Endometrial microvascular endothelial cells (primary cell): ENCODE measurements at regions not wholly inside any gene's neighbourhood (a gene's known extent, or its start where the extent isn't known, plus 50 kb on each side); places are given as distances from the start of the nearest gene placed in this dataset.
"Not testable (repeated sequence)": the region's sequence is repeated elsewhere in the genome, so short reads cannot be mapped to it uniquely, and the experiment has no call there.

Experiments
- in situ Hi-C: cut with HindIII; loops from 2 replicates; pipeline ENCODE4 v1.10.0; 2017; ENCODE audit warnings: low sequenced_read_pairs, low pct_unique_long_range_greater_than_20kb; ENCODE audit errors: inconsistent ontology term

DNA sequence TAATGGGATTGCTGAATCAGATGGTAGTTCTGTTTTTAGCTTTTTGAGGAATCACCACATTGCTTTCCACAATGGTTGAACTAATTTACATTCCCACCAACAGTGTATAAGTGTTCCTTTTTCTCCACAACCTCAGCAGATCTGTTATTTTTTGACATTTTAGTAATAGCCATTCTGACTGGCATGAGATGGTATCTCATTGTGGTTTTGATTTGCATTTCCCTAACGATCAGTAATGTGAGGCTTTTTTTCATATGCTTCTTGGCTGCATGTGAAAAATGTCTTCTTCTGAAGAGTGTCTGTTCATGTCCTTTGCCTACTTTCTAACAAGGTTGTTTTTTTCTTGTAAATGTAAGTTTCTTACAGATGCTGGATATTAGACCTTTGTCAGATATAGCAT, 402.4 kb downstream of the MAT2B start:
- in situ Hi-C loops = not testable (repeated sequence)

DNA sequence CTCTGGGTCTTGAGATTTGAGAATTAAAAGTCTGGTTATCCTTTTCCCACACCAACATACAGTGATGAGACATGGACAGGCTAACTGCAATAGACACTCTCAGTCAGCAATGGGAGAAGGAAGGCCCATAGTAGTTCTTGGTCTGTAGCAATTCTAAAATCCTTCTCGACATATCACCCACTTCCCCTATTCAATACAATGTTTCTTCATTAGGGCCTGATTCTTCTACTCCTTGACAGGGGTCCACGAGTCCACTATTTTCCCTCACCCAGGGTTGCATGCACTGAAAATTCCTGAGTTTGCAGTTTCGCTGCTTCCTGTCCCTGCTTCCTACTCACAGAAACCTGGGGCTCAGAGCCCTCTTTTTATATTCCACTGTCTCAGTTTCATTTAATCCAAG, 402.8 kb downstream of the MAT2B start:
- in situ Hi-C loops = no loop called here

DNA sequence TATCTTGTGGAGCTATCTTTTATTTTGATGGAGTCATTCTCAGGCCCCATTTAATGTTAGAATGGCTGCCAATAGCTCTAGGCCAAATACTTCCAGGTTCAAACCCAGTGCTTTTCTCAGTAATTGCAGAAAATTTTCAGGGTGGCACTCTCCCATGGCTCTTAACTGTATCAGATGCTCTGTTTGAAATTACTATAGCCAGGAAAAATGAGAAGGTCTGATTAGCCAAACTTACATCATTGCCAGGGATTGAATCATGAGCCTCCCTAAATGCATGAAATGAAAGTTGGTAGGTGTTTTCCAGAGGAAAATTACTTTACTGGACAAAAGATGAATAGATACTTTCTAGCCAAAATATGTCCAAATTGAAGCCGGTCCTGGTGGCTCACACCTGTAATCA, 404.8 kb downstream of the MAT2B start:
- in situ Hi-C loops = no loop called here

DNA sequence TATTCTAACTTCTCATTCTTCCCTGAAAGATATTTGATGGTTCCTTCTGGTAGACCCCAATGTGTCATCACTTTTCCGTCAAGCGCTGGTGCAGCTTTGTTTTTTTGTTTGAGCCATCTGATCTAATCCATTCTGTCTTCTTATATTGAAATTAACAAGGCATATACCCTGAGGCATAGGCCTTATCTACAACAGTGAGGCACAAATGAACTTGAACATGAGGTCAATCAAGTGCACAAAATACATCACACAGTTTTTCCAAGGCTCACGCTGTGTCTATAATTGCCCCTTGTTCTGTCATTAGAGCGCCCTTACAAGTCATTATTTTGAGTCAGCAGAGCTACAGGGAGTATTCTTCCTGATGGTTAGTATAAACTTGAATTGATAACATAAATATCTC, 406.6 kb downstream of the MAT2B start:
- in situ Hi-C loops = no loop called here

DNA sequence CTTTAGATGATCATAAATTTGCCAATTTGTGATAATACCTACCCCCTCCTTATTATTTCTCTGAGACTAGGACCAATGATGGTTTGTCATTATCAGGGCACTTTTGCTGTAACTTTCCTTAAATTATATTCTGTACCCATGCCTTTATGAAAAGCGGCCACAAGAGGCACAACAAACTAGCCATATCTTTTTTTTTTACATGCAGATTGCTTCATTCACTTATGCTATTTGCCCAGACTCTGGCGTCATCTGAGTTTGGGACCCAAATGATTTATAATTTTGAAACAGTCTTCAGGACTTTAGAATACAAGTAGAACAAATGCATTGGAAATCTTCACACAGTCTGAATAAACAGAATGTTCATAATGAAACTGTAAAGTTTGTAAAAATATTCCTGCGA, 408.1 kb downstream of the MAT2B start:
- in situ Hi-C loops = no loop called here

DNA sequence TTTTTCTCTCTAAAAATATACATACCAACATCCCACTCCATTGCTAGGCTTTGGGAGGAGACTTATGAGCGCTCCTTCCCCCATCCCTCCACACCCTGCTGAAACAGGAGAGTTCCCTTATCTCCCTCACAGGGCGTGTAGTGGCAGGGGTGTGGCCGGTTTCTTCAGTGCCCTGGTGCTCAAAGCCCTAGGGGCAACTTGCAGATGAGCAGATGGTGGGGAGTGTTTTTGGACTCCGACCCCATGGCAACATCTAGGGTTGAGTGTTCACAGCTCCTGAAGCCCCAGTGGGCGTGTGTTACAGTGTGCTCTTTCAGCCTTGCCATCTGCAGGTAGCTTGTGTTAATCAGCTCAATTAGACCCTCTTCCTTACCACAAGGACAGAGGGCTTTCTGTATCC, 409.5 kb downstream of the MAT2B start:
- in situ Hi-C loops = no loop called here

DNA sequence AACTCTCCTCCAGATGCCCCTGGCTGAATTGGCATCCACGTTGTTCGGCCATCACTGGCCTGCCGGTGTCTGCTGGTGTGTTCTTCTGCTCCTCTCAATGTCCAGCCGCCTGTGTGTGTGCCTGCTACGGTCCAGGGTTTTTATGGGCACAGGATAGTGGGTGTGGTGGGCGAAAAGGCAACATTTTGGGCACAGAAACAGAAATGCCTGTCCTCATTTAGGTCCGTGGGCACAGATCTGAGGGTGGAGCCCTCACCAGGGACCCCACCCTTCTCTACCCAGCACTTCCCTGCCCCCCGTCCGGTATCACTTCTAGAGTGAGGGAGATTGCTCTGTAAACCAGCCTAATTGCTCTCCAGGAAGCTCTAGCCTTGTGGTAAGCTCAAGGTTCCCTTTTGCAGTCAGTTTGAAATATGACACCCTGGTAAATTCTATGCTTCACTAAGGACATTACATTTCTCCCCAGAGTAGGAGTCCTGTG, 410.1 kb downstream of the MAT2B start:
- in situ Hi-C loops = no loop called here

DNA sequence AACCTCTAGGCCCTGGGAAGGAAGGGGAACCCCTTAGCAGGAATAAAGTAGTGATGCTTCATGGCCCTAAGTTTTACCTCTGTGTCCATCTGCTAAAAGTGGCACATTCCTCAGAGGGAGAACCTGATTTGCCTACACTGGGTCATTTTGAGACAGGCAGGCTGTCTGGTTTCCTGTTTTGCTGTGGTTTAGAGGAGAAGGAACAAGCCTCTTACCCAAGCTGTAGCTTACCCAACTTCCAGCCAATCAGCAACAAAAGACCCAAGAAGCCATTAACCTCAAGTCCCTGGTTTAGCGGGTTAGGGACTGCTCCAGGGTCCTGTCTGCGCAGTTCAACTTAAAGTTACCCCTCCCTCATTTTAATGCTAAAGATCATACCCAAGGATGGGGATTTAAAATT, 411.0 kb downstream of the MAT2B start:
- in situ Hi-C loops = no loop called here

DNA sequence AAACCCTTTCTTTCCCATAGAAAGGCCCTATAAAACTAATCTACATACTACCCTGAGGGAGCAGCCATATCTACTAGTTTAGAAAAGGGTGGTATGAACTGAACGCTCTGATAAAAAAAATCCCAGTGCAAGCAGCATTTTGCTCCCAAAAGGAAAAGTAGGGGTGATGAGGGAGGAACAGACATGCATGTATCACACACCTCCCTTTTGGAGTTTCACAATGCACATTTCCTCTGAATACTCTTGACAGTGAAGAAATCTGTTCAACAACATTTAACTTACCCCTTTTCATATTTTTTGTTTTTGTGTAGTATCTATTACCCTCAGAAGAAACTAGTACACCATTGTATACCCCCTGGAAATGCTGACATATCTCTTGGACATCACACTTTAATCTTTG, 411.4 kb downstream of the MAT2B start:
- in situ Hi-C loops = no loop called here

DNA sequence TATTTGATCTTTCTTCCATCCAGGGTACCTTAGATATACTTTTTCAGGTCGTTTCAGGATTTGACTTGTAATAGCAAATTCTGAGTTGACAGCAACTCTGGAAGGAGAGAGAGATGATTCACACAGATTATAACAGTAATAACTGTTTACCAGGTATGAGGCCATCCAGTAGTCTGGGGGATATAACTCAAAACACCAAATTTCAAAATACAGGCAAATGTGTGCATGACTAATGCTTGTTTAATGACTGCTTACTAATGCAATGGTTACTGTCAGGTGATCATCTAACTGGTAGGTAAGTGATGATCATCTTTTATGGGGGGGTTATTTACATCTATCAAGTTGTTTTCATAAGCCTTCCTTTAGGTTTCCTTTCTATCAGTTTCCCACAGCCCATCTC, 412.3 kb downstream of the MAT2B start:
- in situ Hi-C loops = no loop called here

DNA sequence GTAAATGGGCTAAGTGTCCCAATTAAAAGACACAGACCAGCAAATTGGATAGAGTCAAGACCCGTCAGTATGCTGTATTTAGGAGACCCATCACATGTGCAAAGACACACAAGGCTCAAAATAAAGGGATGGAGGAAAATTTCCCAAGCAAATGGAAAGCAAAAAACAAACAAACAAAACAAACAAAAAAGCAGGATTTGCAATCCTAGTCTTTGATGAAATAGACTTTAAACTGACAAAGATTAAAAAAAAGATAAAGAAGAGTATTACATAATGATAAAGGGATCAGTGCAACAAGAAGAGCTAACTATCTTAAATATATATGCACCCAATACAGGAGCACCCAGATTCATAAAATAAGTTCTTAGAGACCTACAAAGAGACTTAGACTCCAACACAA, 429.6 kb downstream of the MAT2B start:
- in situ Hi-C loops = not testable (repeated sequence)

DNA sequence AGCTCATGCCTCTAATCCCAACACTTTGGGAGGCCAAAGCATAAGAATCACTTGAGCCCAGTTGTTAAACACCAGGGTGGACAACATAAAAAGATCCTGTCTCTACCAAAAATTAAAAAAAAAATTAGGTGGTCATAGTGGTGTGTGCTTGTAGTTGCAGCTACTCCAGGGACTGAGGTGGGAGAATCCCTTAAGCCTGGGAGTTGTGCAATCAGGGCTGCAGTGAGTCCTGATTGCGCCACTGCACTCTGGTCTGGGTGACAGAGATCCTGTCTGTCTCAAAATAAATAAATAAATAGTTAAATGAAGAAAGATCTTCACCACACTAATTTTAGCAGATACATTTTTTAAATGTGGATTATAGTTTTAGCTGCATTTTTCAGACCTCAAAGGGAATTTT, 433.2 kb downstream of the MAT2B start:
- in situ Hi-C loops = no loop called here

DNA sequence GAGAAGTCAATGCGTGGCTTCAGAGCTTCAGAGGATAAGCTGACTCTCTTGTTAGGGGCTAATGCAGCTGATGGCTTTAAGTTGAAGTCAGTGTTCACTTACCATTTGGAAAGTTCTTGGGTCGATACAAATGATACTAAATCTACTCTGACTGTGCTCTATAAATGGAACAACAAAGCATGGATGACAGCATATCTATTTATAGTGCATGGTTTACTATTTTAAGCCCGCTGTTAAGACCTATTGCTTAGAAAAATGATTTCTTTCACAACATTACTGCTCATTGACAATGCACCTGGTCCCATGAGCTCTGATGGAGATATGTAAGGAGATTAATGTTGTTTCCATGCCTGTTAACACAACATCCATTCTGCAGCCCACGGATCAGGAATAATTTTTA, 435.7 kb downstream of the MAT2B start:
- in situ Hi-C loops = no loop called here

DNA sequence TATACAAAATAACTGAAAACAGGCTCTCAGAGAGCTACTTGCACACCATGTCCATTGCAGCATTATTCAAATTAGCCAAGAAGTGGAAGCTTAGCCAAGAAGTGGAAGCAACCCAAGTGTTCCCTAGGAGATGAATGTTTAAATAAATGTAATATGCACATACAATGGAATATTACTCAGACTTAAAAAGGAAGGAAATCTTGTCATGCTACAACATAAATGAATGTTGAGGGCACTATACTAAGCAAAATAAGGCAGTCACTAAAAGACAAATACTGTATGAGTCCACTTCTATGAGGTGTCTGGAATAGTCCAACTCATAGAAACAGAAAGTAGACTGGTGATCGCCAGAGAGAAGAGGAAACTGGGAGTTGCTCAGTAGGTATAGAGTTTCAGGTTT, 438.1 kb downstream of the MAT2B start:
- in situ Hi-C loops = no loop called here

DNA sequence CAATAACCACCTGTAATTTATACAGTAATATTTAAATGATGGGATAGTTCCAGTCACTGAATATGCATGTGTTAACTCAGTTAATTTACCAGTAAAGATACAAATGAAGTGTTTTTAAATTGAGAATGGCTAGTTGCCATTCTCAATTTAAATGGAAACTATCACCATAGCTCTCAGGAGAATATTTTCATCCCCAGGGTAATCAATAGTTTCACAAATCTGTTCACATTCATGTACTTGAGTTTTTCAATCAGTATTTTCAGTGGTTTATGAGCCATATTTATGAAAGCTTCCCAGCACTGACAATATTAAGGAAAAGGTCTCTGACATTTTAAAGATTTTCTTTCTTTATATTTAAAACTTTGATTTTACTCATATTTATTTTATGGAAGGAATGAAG, 439.3 kb downstream of the MAT2B start:
- in situ Hi-C loops = no loop called here

DNA sequence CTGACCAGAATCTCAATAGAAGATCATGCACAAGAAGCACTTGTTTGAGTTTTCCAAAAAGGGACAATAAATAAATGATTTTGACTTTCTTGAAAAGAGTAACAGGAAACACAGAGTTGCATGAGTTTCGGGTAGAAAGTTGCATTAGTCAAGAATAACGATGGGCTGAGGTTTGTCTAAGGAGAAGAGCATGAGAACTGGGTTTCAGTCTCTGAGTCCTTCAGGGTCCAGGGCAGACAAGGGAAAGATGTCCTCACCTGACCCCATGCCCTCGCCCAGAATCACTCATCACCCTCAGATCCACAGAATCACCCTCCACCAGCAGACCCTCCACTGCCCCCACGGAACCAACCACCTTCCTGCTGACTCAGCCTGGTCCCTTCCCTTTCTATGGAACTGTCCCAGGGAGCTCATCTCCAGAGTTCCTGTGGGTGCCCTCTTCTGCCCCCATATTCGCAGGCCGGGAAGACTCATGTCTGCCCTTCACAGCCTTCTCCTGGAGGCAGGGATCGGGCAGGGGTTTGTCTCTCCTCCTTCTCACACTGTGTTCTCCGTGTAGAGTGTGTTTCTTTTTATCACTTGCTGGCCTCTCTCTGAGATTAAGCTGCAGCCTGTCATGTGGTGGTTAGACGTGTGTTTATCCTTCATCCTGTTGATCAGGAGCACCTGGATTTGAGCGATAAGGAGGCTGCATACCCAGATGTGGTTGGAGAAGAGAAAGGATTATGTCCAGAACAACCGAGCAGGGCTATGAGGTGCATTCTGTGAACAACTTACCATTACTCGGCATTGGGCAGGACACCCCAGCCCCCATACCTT, 442.6 kb downstream of the MAT2B start:
- in situ Hi-C loops = no loop called here

DNA sequence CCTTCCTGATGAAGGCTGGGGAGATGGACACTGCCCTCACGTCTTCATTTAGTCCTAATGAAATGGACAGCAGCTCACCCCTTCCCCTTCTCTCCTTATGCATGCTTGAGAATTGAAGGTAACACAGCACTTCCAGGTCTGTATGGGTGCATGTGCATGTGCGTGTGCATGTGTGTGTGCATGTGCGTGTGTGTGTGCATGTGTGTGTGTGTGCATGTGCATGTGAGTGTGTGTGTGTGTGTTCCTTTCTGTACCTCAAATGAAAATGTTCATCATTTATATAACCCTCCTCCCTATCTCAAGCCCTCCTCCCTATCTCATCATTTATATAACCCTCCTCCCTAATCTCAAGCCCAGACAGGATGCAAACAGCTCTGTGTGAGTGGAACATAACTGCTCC, 444.8 kb downstream of the MAT2B start:
- in situ Hi-C loops = no loop called here

DNA sequence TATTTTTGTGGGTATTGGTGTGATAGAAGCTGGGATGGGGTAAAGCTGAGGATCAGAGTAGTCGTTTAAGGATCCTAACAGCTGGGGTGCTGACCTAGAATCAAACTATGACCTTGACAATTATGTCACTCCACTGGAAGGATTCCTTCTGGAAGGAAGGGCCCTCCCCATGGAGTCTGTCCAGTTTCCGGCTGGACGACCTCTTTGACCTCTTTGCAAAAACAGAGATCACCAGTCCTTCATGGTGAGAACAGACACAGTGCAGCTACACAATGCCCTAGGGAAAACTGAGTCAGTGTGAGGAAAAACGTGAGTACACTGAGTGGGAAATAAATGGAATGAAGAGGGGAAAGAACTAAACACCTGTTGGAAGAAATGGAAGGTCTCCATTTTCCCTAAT, 445.6 kb downstream of the MAT2B start:
- in situ Hi-C loops = no loop called here

DNA sequence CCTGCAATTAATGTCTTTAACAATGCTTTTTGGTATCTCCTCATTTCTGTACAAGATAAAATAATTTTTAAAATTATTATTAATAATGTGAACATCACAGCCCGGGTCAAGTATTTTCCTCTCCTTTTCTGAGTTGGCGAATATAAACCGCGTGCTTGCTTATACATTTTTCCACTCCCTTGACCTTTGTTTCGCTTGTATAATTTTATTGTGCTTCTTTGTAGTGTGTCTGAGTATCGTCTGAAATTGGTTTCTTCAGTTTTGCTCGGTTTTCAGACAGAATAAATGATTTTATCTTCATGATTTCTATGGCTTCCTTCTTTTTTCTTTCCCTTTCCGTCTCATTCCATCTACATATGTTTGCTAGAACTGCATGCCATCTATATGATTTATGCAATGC, 448.5 kb downstream of the MAT2B start:
- in situ Hi-C loops = no loop called here

DNA sequence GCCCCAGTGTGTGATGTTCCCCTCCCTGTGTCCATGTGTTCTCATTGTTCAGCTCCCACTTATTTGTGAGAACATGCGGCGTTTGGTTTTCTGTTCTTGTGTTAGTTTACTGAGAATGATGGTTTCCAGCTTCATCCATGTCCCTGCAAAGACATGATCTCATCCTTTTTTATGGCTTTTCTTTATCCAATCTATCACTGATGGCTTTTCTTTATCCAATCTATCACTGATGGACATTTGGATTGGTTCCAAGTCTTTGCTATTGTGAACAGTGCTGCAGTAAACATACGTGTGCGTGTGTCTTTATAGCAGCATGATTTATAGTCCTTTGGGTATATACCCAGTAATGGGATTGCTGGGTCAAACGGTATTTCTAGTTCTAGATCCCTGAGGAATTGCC, 455.8 kb downstream of the MAT2B start:
- in situ Hi-C loops = not testable (repeated sequence)

DNA sequence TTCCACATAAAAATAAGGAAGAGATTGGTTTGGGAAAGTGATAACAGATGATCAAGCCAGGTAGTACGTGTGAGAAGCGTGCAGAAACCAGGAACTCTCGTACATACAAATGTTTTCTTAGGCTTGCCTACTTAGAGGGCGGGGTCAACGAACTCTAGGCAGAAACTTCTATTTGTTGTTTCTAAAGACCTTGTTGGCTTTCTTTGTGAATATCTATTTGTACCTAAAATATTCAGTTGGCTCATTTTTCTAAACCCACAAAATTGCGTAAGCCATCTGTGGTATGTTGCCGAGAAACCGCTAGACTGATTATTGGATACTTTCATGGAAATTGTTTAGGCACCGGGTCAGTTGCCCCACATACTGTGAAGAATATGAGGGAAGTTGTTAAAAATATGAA, 458.5 kb downstream of the MAT2B start:
- in situ Hi-C loops = no loop called here
